IPS-NIHi7 (cell line): ENCODE measurements at regions not wholly inside any gene's neighbourhood (a gene's known extent, or its start where the extent isn't known, plus 50 kb on each side); places are given as distances from the start of the nearest gene placed in this dataset.

Source experiments
- DNase-seq: peaks from one replicate; pipeline ENCODE4 v3.0.0; 2012; ENCODE audit warnings: mixed read lengths; ENCODE audit errors: extremely low spot score

DNA sequence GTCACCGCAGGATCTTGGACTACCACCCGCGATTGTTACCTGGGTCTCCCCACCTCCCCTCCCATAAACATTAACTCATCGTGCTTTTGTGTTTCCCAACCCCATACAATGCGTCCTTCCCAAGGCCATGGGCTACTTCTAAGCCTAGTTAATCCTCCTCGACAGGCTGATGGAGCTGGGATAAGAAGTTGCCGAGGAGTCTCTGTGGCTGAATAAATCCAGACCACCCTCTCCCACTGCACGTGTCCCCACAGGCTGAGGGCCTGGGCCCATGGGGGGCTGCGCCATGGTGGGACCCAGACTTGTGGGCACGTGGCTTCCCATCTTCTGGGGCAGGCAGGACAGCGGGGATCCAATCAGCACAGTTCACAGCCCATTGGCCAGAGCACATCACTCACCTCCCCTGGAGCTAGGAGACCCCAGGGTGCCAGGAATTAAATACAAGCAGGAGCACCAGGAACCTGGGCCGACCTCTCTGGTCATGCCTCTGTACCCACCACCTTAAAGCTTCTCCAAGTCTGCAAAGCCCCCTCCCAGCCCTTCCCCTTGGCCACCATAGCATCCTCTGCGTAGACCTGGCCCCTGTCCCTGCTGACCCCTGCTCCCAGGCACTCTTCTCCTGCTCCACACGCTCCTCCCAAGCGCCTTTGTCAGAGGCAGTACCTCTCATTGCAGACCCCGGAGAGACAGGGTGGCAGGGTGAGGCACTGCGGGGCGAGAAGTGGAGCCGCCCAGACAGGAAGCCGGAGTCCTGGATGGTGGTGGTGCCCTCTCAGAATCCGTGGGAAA, 51.0 kb upstream of the ID2 start:
- no peak for DNase-seq

DNA sequence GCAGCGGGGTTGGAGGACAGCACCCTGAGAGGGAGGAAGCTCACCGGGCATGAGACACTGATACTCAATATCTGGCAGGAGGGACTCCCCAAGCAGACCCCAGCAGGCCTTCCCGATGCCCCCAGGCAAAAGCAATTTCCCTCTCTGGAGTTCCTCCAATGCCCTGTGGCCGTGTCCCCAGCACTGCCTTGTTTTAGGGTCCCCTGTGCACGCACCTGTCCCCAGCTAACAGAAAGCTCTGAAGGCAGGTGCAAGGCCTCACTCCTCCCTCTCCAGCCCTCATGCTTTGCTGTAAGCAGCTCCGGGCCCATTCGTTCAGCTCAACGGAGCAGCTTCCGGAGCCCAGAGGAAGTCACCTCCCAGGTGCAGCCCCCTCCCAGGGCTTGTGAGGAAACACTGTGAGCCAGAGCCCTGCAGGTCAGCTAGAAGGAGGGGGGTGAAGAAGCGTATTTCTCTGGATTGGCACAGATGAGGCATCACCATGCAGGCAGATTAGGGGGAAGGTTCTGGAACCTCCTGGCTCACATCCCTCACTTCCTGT, 50.3 kb upstream of the ID2 start:
- no peak for DNase-seq
